ENCODE measurements at regions not wholly inside any gene's neighbourhood (a gene's known extent, or its start where the extent isn't known, plus 50 kb on each side); places are given as distances from the start of the nearest gene placed in this dataset.
A peak's percentile ranks its signal among the peaks of the same experiment; 100 is the strongest.
"Not testable (repeated sequence)": the region's sequence is repeated elsewhere in the genome, so short reads cannot be mapped to it uniquely, and the experiment has no call there.

- H3K27ac ChIP-seq: no peak overlapping the region
- no peak for TF ChIP-seq CTCF (conservative IDR thresholded peaks at IDR 0.05)
Measured at GRCh38 chr5:103990064-103990463, 427.5 kb upstream of the NUDT12 start.

- TF ChIP-seq CTCF (conservative IDR thresholded peaks at IDR 0.05): no peak
- no peak overlapping the region for H3K27ac ChIP-seq
Measured at GRCh38 chr5:103981592-103981991, 419.0 kb upstream of the NUDT12 start.

GRCh38 chr5:103973669-103974068 is 411.1 kb upstream of the NUDT12 start:
- no peak overlapping the region for H3K27ac ChIP-seq
- TF ChIP-seq CTCF (conservative IDR thresholded peaks at IDR 0.05): peak; percentile 18; the same call in 1 of the 2 replicates

GRCh38 chr5:103966295-103966694 is 403.7 kb upstream of the NUDT12 start:
- not testable (repeated sequence) for H3K27ac ChIP-seq

GRCh38 chr5:103962023-103962422 is 399.4 kb upstream of the NUDT12 start:
- no peak overlapping the region for H3K27ac ChIP-seq
- no peak for TF ChIP-seq CTCF (conservative IDR thresholded peaks at IDR 0.05)

GRCh38 chr5:103953601-103954382 is 391.2 kb upstream of the NUDT12 start:
- H3K27ac ChIP-seq: no peak overlapping the region
- TF ChIP-seq CTCF (conservative IDR thresholded peaks at IDR 0.05): no peak

- H3K27ac ChIP-seq: no peak overlapping the region
- TF ChIP-seq CTCF (conservative IDR thresholded peaks at IDR 0.05): no peak
Measured at GRCh38 chr5:103951776-103952175, 389.2 kb upstream of the NUDT12 start.

GRCh38 chr5:103943230-103943629 is 380.6 kb upstream of the NUDT12 start:
- TF ChIP-seq CTCF (conservative IDR thresholded peaks at IDR 0.05): no peak
- no peak overlapping the region for H3K27ac ChIP-seq

All from VCaP (cell line).